Liver (tissue), 3 donors: ENCODE measurements at regions not wholly inside any gene's neighbourhood (a gene's known extent, or its start where the extent isn't known, plus 50 kb on each side); places are given as distances from the start of the nearest gene placed in this dataset.

Experiments
- CTCF ChIP-seq: fragments of 150-350 bp; IDR thresholded peaks from 2 replicates; pipeline ENCODE4 v1.5.1; 2017; ENCODE audit warnings: improper control_type of control experiment, low read depth, low read length; ENCODE audit not compliant: missing input control
- FOXA1 ChIP-seq: IDR thresholded peaks from 2 replicates; pipeline ENCODE4 v1.6.1; 2016; ENCODE audit warnings: antibody characterized with exemption
- JUND ChIP-seq, 2 donors: IDR thresholded peaks; 2 replicates each; pipeline ENCODE4 v1.6.1; 2016; ENCODE audit warnings: antibody characterized with exemption in 2 of 2
- MAX ChIP-seq: IDR thresholded peaks from 2 replicates; pipeline ENCODE4 v1.6.1; 2016; ENCODE audit warnings: antibody characterized with exemption
- RAD21 ChIP-seq, 2 donors: IDR thresholded peaks; 2 replicates each; pipeline ENCODE4 v1.6.1; 2016; ENCODE audit warnings: antibody characterized with exemption in 2 of 2, mild to moderate bottlenecking in 2 of 2
- RXRA ChIP-seq, 2 donors: IDR thresholded peaks; 2 replicates each; pipeline ENCODE4 v1.6.1; 2017 to 2018; ENCODE audit warnings: antibody characterized with exemption in 2 of 2, mild to moderate bottlenecking in 1 of 2
- SP1 ChIP-seq: IDR thresholded peaks from 2 replicates; pipeline ENCODE4 v1.6.1; 2018; ENCODE audit warnings: antibody characterized with exemption, mild to moderate bottlenecking
- TAF1 ChIP-seq: conservative IDR thresholded peaks from 2 replicates; pipeline ENCODE4 v1.6.1; 2016; ENCODE audit warnings: antibody characterized with exemption, mild to moderate bottlenecking
- YY1 ChIP-seq: IDR thresholded peaks from 2 replicates; pipeline ENCODE4 v1.6.1; 2016; ENCODE audit warnings: antibody characterized with exemption, mild to moderate bottlenecking
- ZBTB33 ChIP-seq: IDR thresholded peaks from 2 replicates; pipeline ENCODE4 v1.6.1; 2016; ENCODE audit warnings: antibody characterized with exemption
- donor health status: healthy.
- donor health status: healthy.

GRCh38 chr18:75677696-75678455, 250.4 kb upstream of the SMIM21 start:
- TF ChIP-seq MAX, result no peak
- no peak for TF ChIP-seq FOXA1
- TF ChIP-seq CTCF, result no peak
- no peak for TF ChIP-seq SP1
- TF ChIP-seq TAF1, result no peak
- no peak for TF ChIP-seq JUND (IDR thresholded peaks at IDR 0.05)
- no peak for TF ChIP-seq RXRA (IDR thresholded peaks at IDR 0.05)
- TF ChIP-seq ZBTB33, result no peak
- no peak for TF ChIP-seq RAD21 (IDR thresholded peaks at IDR 0.05)
- TF ChIP-seq YY1, result no peak
